Uterus (tissue), 2 donors: ENCODE measurements at regions not wholly inside any gene's neighbourhood (a gene's known extent, or its start where the extent isn't known, plus 50 kb on each side); places are given as distances from the start of the nearest gene placed in this dataset.

Source experiments
- POLR2A ChIP-seq, 2 donors: fragments of 450-650 bp; IDR thresholded peaks; one replicate each; pipeline ENCODE4 v1.6.1; 2016; ENCODE audit warnings: antibody characterized with exemption in 2 of 2, mild to moderate bottlenecking in 1 of 2, moderate library complexity in 1 of 2
- TF ChIP-seq, protein P1 (sequence below), 4 experiments: fragments of 200-600 bp in 2 of 4; fragments of 450-650 bp in 2 of 4; sonication (generic) in 2 of 4; IDR thresholded peaks; one replicate each; pipeline ENCODE4 v1.5.1; 2016 to 2019; ENCODE audit warnings: antibody characterized with exemption in 4 of 4, mild to moderate bottlenecking in 2 of 4, moderate library complexity in 1 of 4

- TF ChIP-seq, protein P1, sequence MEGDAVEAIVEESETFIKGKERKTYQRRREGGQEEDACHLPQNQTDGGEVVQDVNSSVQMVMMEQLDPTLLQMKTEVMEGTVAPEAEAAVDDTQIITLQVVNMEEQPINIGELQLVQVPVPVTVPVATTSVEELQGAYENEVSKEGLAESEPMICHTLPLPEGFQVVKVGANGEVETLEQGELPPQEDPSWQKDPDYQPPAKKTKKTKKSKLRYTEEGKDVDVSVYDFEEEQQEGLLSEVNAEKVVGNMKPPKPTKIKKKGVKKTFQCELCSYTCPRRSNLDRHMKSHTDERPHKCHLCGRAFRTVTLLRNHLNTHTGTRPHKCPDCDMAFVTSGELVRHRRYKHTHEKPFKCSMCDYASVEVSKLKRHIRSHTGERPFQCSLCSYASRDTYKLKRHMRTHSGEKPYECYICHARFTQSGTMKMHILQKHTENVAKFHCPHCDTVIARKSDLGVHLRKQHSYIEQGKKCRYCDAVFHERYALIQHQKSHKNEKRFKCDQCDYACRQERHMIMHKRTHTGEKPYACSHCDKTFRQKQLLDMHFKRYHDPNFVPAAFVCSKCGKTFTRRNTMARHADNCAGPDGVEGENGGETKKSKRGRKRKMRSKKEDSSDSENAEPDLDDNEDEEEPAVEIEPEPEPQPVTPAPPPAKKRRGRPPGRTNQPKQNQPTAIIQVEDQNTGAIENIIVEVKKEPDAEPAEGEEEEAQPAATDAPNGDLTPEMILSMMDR (IDR thresholded peaks at IDR 0.05) = no peak
- no peak for TF ChIP-seq POLR2A (IDR thresholded peaks at IDR 0.05)
These were observed 106.3 kb downstream of the OTOL1 start for GRCh38 chr3:161602918-161603317.
